ENCODE measurements at regions not wholly inside any gene's neighbourhood (a gene's known extent, or its start where the extent isn't known, plus 50 kb on each side); places are given as distances from the start of the nearest gene placed in this dataset.

DNA sequence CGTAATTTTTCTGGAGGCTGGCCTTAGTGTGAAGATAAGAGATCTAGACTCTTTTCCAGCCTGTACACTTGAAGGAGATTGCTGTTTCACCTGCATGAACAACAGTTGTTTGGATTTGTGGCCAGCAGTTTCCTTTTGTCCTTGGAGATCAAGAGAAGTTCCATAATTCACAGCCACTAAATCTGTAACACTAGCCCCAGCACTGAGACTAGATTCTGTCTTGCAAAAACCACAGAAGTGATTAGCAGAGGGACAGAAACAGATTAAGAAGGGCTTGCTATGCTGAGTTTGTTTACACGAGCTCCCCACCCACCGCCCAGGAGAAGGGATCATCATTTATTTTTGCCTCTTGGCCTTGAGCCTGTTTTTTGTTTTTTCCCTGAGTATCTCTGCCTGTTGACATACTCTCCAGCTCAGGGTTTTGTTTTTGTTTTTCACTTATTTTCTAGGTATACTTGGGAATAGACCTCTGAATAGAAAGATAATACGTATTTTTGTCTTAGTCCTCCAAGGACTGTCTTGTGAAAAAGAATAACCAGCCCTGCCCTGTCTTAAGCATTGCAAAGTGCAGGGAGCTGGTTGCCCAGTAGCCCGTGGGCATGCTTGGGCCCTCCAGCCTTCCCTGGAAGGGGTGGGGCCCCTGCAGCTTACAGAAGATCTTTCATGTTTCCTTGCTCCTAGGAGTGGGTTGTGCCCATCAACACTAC is 93.1 kb upstream of the SOX4 start:
- DNase-seq: no peak
- no peak for ATAC-seq

DNA sequence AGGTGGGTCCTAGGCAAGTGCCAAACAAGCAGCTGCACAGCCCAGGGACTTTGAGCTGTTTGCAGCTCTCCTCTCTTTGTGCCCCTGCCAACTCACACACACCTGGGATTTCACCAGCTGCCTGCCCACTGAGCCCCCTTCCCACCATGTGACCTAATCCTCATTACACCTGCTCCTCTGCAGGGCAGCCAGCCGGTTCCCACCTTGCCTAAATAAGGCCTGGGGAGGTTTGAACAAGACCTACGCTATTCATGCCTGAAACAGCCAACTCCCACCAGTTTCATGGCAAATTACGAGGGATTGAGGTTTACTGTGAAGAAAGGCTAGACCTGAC is 92.6 kb upstream of the SOX4 start:
- ATAC-seq (no peak), DNase-seq (no peak)
- intact Hi-C loops (cut with DNase I): no loop called here

More for the DNA sequence above, 93.1 kb upstream of the SOX4 start:
- intact Hi-C loops (cut with DNase I): no loop called here

DNA sequence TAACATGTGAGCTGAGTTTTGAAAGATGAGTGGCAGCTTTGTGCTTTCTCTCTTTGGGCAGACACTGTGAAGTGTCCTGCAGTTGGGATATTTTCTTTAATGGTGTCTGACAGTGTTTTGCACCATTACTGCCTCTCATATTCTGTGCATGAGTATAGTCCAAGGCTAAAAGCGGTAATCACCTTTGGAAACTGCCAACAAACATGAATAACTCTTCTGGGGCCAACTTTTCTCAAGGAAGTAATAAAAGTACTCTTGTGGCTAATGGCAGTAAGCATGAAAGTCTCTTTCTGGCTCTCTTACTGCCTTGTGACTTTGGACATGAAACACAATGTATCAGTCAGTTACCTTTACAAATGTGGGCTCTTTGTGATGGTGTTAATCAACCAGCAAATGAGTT is 91.7 kb upstream of the SOX4 start:
- ATAC-seq (no peak), DNase-seq (no peak)
- intact Hi-C loops (cut with DNase I): no loop called here

DNA sequence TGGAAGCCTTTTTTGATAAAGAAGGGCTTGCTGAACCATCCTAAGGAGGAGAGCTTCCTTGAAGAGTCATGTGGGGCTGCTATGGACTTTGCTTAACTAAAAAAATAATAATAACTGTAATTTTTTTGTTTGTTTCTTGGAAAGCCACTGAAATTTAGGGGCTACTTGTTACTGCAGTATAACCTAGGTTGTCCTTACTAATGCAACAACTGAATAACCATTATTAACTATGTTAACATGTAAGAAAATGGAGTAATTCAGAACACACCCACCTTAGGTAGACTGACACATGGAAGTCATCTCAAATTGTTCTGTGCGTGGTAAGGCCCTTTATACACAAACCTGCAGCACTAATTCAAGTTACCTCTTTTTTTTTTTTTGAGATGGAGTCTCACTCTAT is 90.9 kb upstream of the SOX4 start:
- intact Hi-C loops (cut with DNase I): no loop called here
- no peak for DNase-seq
- no peak for ATAC-seq

DNA sequence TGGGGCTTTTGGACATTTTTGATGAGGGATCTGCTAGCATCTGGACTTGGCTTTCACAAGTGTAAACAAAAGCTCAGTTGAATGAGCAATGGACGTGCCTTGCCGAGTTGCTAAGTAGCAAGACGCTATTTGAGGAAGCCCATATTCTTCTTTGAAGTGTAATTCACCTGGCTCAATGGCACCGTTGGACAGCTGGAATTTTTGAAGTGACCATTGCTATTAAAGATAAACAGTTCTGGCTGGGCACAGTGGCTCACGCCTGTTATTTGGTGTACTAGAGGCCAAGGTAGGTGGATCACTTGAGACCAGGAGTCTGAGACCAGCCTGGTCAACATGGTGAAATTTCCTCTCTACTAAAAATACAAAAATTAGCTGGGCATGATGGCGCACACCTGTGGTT is 88.8 kb upstream of the SOX4 start:
- no peak for ATAC-seq
- intact Hi-C loops (cut with DNase I): no loop called here

DNA sequence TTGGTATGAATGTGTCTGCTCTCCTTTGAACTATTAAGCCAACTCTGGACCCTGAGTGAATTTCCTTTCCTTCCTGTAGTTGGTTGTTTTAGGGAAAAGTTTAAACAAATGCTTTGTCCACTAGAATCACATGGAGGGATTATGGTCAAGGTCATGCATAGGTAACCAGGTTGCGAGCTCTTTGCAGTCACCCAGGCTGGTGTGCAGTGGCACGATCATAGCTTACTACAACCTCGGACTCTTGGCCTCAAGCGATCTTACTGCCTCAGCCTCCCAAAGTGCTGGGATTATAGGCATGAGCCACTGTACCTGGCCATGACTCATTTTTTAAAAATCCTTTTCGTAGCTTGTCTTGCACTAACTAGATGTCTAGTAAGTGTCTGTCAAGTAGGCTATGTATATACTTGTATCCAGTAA is 88.0 kb upstream of the SOX4 start:
- no peak for DNase-seq
- intact Hi-C loops (cut with DNase I): no loop called here
- ATAC-seq: no peak

More for the DNA sequence above, 88.8 kb upstream of the SOX4 start:
- no peak for DNase-seq

DNA sequence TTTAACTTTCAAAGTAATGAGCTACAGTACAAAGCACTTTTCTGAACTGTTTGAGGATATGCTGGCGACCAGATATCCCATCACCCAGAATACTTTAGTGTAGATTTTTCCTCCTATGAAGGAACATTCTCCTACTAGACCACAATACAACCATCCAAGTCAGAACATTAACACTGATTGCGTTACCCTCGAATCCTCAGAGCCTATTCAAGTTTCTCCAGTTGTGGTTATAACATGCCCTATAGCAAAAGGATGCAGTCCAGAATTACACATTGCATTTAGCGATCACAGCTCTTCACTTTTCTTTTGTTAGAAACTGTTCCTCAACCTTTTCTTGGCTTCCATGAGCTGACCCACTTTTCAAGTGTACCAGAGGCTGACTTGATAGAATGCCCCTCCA is 87.4 kb upstream of the SOX4 start:
- intact Hi-C loops (cut with DNase I): no loop called here
- DNase-seq (no peak), ATAC-seq (no peak)

DNA sequence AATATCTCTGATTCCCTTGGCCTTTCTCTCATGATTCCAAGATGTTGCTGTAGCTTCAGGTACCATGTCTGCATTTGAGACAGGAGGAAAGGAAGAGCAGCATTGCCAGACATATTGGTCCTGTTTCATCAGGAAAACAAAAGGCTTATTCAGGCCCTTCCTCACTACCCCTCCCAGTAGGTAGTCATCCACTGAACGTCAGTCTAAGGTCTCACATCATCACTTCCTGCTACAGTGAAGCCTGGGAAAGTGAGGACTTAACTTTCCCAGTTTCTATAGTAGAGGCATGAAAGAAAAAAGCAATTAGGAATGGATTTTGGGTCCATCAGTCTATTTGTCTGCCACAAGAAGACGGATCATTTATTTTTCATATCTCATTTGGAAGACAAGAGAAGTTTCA is 85.7 kb upstream of the SOX4 start:
- intact Hi-C loops (cut with DNase I): no loop called here
- DNase-seq: no peak
- ATAC-seq: no peak

DNA sequence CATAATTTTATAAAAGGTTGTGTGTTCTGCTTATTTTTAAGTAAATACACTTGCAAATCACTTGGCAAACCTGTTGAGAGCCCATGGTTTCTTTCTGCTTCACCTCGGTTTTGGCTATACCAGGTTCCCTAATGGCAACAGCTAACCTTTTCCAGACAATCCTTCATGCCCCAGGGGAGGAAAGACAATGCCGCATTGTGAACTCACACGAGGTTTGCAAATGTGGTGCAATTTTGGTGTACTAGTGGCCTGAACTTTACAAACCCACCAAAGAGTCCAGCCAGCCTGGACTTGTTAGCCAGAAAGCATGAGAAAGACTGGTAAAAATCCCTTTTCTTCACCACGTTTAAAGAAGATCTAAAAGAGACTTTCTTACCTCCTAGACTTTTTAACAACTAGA is 84.8 kb upstream of the SOX4 start:
- DNase-seq (no peak), ATAC-seq (no peak)
- intact Hi-C loops (cut with DNase I): no loop called here

DNA sequence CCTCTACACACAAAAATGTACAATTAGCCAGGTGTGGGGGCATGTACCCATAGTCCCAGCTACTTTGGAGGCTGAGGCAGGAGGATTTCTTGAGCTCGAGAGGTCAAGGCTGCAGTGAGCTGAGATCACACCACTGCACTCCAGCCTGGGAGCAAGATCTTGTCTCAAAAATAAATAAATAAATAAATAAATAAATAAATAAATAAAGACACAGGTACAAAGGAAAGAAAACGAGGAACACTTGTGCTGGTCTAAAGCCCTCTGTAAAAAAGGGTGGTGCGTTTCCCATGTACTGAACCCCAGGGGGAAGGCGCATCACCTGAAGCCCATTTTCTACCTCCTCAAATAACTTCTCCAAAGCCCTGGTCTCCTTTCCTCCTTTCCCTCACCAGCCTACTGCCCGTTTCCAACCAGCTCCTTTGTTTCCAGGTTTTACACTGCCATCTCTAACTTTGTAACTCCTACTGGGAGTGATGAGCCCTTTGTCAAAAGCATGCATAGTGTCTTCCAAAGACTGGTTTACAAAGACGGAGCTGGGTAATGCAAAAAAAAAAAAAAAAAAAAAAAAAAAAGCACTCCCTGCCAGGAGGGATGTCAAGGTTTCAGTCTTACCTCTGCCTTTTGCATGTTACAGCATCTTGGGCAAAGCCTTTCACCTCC is 81.5 kb upstream of the SOX4 start:
- no peak for DNase-seq
- ATAC-seq: no peak
- intact Hi-C loops (cut with DNase I): no loop called here

DNA sequence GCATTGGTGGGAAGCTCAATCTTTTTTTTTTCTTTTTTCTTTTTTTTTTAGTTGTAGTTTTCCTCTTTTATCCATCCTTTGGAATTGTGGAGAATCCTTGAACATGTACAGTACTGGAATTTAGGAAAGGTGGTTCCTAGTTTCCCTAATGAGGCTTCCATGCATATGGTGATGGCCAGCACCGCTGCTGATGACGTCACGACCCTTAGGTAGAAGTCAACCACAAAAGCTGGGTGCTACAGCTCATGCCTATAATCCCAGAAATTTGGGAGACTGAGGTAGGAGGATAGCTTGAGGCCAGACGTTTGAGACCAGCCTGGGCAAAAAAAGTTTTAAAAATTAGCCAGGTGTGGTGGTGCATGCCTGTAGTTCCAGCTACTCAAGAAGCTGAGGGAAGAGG is 79.3 kb upstream of the SOX4 start:
- no peak for DNase-seq
- no peak for ATAC-seq
- intact Hi-C loops (cut with DNase I): no loop called here

DNA sequence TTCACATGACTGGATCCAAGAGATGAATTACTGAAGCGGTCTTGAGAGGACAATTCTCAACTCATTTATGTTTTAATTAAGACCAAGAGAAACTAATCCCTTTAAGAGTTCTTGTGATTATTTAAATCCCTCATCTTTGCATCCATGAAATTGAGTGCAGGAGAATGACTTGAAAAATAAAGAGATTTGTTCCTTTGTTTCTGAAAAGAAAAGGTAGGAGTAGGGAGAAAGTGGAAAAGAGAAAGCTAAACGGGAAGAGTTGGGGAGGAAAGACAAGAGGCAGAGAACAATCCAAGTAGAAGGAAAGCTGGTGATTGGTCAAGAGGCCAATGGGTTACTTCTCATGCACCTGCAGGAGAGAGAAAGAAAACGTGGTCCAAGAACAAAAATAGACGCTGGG is 75.2 kb upstream of the SOX4 start:
- intact Hi-C loops (cut with DNase I): no loop called here
- DNase-seq (no peak), ATAC-seq (no peak)

DNA sequence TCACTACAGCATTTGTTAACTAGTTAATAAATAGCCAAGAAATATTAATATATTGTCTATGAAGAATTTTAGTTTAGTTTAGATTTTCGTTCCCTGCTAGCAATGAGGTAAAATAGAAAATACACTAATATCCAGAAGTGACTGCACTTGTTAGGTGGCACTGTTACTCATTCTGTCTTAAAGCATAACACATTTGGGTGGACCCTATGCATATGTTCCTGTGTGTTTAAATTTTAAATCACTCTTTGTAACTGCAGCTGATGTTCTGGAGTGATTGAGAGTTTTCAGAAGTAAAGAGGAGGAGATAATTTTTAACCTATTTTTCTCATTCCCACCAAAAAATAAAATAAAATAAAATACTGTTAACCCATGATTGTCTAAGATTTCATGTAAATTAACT is 73.9 kb upstream of the SOX4 start:
- ATAC-seq (no peak), DNase-seq (no peak)
- intact Hi-C loops (cut with DNase I): no loop called here

DNA sequence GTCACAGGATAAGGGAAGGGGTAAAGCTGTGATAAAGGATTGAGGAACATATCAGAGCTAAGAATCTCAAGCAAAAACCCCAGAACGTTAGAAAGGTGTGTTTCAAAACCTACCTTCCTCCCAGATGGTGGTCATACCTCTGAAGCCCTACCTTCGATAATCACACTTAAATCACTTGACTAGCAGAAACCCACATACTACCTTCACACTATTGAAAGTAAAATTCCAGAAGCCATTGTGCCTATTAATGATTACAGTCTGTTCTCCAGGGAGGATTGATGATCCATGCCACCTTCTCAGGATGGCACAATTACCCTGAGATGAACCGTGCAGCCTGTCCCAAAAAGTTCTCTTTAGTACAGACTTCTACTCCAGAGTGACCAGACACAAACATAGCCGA is 72.3 kb upstream of the SOX4 start:
- ATAC-seq (no peak), DNase-seq (no peak)
- intact Hi-C loops (cut with DNase I): no loop called here

DNA sequence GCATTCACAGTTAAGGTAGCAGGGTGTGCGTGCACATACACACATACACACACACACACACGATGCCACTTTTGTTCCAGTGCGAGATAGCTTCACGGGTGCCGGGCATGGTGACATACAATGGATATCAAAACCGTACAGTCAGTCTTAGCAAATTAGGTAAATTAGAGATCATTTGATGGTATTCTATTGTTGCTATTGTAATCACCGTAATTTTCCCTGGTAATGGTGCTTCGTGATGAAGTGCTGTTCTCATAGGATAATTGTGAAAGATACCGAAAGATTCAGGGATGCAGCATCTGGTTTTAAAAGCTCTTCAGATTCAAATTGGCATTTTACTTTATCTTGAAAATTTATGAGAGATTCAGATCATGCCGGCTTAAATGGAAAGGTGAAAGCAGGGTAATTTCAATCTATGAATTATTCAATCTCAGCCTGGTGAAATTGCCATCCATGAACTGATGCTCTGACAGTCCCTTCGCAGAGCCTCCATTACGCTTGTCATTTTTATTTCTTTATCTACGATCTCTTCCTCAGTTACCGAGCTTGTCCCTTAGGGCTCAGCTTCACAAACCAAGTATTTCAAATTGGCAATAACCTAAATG is 71.3 kb upstream of the SOX4 start:
- intact Hi-C loops (cut with DNase I): no loop called here
- DNase-seq (no peak), ATAC-seq (no peak)

DNA sequence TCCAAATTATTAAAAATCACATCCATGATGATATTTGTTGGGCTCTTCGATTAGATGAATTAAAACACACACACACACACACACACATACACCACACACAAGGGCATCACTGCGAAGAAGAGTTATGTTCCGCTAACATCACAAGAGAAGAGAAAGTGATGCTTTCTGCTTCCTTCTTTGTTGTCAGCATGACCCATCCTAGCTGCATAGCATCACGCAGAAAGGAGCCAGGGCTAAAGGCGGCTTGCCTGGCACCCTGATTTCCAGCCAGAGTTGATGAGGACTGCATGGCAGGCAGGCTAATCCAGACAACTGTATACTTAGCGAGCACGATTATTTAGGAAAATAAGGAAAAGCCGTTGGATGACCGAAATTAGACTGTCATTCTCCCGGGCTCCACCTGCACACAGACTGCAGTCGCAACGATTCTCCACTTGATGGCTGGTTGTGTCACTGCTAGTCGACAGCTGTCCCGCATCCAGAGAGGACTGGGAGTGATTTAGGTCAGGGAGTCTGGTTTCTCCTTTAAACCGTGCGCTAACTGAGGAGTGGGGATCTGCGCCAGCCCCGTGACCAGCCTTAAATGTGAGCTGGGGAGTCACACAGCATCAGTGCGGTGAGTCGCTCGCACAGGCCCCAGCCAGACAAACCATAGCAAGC is 70.6 kb upstream of the SOX4 start:
- peak; percentile 72 to 89 for ATAC-seq
- DNase-seq: no peak
- intact Hi-C loops (cut with DNase I): no loop called here

DNA sequence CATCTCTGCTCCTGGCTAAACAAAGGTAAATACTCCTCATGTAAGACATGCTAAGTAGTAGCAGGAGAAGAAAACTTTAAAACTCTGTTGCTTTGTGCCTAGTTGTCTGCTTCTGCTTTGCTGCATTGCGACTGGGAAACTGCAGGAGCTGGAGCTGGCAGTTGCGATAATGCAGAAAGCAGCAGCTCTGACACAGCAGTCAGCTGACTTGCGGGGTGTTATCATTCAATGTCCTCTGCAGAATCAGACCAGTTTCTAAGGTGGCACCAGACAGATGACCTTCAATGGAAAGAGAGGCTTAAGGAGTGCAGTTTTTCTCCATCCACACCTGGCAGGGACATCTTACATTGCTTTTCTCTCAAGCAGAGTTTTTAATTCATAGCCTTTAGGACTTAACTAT is 69.9 kb upstream of the SOX4 start:
- DNase-seq (no peak), ATAC-seq (peak; percentile 79 to 82)
- intact Hi-C loops (cut with DNase I): no loop called here

DNA sequence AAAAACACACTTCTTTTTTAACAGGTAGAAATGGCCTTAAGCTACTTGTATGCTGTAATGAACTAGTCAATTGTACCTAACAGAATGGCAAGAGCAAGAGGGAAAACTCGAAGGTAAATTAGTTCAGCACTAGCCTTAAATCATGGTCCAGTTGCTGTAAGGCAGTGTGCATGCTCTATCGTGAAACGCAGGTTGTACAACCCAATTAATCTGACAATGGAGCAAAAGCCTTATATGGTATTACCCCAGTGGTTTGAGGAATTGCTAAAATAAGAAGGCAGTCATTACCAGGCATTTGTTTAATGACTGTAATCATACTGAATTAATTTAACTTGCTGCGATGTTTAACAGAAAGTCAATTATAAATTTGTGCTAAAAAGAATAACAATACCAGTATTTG is 69.3 kb upstream of the SOX4 start:
- ATAC-seq (no peak), DNase-seq (no peak)
- intact Hi-C loops (cut with DNase I): no loop called here

DNA sequence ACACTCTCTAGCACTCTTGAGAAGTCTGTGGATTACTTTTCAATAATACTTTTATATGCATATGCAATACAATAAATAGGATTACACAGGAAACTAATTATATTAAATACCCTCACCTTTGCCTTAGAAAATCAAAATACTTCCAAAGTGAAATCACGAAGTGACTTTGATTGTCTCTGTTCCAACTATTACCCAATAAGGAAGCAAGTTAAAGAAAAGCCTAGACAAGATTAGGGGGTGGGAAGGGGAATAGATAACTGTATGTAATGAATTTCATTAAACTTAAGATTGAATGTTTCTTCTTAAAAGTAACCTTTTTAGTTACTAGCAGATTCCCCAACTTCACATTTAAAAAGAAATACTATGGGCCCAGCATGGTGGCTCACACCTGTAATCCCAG is 66.6 kb upstream of the SOX4 start:
- intact Hi-C loops (cut with DNase I): no loop called here
- ATAC-seq: no peak
- no peak for DNase-seq

DNA sequence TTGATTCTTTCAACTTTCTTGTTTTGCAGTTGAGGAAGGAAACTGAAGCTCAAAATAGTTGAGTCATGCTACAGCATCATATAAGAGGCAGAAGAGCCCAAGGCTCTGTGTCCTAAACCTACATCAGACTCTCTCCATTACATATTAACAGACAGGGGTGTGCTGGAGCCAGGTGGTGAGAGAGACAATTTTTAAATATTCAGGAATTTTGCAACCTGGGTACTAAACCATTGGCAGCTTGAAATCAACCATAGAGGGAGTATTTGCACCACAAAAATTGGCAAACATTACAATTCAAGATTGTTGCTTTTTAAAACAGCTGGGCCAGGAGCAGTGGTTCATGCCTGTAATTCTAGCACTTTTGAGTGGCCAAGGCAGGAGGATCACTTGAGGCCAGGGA is 65.8 kb upstream of the SOX4 start:
- intact Hi-C loops (cut with DNase I): no loop called here
- ATAC-seq (no peak), DNase-seq (no peak)

DNA sequence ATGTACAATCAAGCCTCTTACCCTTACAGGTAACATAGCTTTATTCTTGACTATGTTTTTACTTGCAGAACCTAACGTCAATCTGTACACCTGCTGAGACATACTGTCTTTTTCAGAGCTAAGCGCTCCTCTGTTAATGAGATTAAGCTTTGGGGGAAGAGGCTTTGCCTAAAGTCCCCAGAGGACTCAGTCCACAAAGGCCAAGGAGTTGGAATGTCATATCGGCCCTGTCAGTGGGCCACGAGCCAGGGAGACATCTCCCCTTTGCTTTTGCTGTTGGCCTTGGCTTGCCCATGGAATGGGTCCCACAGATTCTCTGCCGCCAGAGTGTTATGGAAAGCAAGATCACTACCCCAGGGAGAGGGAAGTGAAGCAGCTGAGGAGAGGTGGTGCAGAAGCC is 64.1 kb upstream of the SOX4 start:
- intact Hi-C loops (cut with DNase I): no loop called here
- DNase-seq (no peak), ATAC-seq (no peak)
